ENCODE measurements at regions not wholly inside any gene's neighbourhood (a gene's known extent, or its start where the extent isn't known, plus 50 kb on each side); places are given as distances from the start of the nearest gene placed in this dataset.

DNA sequence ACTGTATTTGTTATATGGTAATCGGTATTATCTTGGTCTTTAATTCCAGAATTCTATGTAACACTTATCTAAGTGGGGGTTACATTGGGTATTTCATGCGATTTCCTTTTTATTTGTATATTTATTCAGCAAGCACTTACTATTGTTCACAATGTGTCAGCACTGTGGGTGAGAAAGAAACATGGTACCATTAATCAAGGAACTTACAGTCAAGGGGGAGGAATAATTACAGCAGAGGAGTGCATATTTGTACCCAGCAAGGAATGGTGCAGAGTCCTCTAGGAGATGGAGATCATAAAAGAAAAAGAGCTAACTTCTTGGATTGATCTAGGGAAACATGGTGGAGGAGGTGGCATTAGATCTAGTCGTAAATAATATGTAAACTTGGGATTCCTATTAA, 117.0 kb upstream of the KCNJ16 start:
- peak in 1 of 3 experiments; percentile 15 for DNase-seq

DNA sequence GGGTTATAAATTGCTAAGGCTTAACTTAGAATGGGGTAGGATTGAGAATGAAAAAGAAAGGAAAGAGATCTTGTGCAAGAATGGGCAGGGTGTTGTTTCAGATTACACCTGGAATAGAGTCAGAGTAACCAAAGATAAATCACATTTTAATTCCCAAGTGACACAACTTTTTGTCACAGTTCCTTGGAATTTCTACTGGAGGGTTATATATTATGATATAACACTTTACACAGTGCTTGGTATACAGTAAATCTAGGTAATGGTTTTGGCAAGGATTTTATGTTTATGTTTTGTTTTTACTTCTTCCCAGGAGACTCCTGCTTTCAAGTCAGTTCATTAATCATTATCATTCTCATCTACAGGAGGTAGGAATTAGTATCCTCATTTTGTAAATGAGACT, 115.7 kb upstream of the KCNJ16 start:
- no peak for DNase-seq

DNA sequence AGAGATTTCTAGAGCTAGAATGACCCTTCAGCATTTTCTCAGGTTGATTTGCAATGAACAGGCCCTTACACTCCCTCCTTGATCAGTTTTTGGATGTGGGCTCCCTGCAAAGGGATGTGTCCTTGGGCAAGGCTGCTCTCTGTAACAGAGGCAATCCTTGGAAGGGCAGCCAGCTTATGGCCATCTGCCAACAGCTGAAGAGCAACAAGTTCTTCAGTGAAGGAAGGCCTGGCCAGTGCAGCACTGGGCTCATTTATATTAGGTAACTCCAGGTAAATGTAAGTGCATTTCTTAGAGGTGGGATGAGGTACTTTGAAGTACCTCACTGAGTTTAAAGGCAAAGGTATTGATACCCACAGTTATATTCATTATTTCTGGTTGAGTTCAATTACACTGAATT, 114.3 kb upstream of the KCNJ16 start:
- DNase-seq, result no peak

DNA sequence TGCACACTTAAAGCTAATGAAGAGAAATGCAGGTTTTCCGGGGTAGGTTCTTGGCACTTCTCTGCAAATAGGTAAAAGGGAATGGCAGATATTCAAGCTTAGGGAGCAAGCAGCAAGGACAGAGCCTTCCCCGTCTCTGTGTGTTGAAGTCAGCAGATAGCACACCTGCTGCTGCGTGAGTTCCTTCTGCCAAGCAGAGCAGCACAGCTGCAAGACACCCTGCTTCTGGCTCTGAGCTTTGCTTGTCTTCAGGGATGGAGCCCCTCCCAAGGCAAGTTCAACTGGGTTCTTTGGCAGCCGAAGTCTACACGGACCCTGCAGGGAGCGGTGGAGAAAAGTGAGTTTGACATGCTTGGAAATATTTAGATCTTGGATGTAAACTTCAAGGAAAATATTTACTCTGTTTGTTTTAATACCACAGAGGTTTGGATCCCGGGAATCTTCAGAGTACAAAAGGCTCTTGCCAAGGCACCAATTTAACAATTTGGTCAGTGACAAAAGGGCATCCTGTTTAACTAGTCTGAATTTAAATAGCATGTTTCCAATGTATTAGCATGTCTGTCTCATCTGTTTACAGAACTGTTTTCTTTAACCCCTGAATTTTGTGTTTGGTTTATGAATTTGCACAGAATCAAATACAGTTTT, 113.4 kb upstream of the KCNJ16 start:
- DNase-seq, result peak in 2 of 3 experiments; percentile 10 to 45

DNA sequence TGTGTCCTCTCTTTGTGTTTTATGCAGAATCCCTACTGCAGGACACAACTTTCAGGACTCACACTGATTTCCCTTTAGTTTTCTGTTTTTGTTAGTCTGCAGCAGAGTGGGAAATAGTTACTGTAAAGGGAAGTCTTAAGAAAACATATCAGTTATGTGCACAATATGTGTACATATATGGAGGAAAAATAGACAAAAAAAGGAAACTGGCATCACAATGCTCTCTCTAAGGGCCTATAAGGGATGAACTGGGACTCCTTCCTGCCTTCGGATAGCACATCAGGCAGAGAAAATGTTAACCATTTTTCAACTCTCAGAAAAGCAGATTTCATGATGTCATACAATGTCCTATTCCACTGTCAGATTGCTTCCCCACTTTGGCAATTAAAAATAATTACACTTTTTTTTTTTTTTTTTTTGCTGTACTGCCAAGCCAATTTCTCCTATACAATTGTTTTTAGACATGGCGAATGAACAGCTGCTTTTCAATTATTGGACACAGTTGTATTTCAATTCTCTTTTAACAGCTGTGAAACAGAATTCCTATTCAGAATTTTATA, 112.5 kb upstream of the KCNJ16 start:
- DNase-seq, result no peak

DNA sequence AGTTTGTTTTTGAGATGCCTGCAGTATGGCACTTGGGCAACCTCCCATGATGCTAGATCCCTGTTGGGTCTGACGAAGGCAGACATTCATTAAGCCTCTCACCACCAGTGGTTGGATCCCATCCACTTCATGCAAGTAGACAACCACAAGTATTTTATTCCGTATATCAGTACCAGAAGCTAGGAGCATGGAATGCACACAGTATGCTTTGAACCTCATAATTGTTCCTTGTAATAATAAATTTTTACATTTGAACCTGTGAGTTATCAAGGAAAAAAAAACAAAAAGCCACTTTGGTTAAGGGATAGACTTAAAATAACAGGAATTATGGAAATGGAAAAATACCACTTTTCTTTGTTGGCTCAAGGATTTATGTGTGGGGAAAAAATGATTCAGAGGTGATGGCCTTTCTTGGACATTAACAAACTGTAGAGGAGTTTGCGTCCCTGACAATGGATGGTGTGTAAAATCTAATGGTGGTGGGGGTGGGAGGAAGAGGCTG, 107.1 kb upstream of the KCNJ16 start:
- DNase-seq, result no peak

DNA sequence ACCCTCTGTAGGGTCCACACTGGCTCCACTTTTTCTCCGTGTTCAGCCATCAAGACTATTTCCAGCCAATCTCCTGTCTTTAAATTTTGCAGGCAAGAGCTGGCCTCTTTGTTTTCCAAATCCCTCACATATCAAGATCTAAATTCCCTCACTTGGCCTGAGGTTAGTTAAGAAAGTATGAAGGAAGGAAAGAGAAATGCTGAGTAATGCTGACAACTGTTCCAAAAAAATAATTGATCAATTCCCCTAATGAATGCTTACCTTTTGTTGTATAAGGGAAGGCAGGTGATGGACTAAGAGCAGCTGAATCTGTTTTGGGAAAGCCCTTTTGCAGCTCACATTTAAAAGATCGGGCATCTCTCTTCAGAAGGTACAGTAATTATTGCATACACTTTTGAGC, 105.1 kb upstream of the KCNJ16 start:
- no peak for DNase-seq

DNA sequence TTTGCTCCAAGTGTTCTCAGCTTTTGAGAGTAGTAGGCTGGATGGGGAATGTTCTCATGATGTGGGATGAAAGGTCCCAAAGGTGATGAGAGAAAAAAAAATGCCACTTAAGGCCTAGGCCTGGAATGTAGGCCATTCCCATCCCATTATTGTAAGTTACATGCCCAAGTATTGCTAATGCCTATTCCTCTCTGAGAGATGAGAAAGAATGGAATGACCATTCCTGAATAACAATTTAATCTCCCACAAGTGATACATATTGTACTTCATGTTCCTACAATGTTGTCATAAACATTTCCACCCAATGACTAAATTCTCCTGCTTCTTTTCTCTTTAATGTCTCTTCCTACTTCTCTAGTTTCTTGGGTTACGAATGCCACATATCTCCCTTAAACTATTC, 102.8 kb upstream of the KCNJ16 start:
- DNase-seq, result no peak

DNA sequence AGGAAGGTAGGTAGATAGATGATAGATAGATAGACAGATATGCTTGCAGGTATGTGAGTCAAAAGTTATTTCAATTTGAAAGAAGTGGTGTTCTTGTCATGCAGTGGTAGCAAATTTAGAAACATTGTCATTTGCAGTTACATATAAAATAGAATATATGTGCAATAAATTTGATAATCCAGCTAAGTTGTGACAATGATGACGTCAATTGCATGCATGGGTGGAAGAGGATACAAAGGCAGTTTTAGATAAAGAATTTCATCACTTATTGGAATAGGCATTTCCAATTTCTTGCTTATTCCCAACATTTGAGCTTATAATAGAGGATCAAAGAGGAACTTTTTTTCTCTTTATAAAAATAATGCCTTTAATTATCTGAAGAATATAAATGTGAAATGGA, 99.2 kb upstream of the KCNJ16 start:
- no peak for DNase-seq

DNA sequence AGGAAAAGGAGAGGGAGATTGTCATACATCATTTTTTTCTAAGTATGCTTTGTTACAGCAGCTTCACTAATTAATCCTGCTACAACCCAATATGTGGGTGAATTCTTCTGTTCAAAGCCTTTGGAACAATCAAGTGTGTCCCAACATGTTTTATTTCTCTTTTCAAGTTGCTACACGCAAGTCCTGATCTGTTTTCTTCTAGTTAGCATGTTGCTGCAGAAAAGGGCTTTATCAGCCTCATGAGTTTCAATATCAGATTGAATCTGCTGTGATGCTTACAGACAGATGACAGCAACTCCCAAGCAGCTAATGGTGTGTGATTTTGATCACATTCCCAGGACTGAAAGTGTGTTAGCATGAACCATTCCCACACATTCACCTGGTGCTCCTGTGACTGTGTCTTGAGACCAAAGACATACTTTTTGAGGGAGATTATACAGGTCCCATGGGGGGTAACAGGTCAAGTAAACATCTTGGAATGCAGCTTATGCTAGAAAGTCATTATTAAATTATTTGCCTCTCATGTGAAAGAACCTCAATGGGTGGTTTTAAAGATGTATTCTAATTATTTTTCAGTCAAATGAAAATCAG, 96.9 kb upstream of the KCNJ16 start:
- no peak for DNase-seq

DNA sequence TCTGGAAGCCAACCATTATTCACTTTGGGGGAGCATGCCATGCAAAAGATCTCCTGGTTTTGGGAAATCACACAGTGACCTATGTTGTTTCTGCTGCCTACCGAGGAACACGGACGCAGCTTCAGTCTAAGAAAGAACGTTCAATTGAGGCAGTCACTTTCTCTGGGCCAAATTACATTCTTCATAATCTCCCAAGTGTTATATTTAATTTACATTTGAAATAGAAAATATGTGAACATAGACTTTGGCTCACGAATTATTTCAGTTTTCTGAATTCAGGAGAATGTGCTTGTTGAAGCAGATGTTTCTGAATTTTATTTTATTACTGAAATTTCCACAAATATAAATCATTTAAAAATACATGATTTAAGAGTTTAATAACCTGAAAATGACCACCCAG, 93.6 kb upstream of the KCNJ16 start:
- no peak for DNase-seq

DNA sequence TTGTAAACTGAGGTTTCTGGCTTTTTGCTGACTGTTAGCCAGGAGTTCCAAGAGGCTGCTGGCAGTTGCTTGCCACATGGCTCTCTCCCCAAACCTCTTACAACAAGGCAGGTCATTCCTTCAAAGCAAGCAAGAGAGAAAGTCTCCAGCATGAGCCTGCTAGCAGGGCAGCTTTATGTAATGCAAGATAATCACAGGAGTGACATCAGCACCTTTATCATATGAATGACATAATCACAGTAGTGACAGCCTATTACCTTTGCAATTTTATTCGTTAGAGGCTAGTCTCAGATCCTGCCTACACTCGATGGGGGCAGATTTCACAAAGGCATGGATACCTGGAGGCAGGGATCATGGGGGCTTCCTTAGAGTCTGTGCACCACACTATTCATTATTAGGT, 79.5 kb upstream of the KCNJ16 start:
- DNase-seq, result no peak

DNA sequence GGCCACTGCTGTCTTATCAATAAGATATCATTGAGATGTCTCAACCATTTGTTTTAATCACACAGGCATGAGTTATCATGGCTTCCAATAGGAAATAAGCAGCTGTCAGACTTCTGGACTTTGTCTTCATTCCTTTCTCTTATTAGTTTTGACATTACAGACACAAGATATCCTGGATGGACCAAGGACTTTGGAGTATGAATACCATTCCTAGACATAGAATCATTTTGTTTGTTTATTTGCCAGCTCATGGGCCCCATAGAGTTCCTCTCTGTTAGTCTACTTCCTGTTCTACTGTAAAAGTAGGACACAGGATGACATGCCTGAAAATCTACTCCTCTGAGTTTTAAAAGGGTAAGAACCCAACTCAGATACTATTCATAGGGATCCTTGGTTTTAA, 77.7 kb upstream of the KCNJ16 start:
- DNase-seq, result no peak

DNA sequence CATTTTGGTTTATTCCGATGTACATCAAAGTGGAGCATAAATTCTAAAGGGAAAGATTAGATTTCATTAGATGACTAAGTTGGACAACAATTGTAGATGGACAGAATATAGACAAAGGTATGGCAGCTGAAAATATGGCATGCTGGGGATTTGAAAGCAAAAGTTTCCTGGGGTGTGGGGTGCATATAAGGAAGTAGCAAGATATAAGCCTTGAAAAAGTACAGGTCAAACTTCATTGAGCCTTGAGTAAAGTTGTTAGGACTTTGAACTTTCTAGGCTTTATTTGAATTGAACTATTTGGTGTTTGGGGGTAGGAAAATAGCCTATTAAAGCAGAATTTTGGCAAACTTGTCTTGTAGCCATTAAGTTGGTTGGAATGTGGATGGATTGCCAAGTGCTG, 75.8 kb upstream of the KCNJ16 start:
- DNase-seq, result no peak

DNA sequence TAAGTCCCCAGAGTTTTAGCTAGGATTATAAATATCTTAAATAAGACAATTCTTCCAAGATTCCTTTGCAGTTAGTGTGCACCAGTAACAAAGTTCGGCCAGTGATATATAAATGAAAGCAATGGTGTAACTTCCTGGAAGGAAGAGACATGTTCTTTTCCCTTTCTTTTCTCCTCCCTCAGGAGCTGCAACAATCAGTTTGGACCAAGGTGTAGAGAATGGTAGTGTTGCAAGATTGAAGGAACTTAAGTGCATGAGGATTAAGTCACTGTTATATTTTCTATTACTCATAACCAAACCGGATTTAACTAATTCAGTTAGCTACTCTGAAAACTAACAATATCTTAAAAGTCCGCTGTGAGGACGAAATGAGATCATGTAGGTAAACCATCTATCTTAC, 68.9 kb upstream of the KCNJ16 start:
- no peak for DNase-seq

DNA sequence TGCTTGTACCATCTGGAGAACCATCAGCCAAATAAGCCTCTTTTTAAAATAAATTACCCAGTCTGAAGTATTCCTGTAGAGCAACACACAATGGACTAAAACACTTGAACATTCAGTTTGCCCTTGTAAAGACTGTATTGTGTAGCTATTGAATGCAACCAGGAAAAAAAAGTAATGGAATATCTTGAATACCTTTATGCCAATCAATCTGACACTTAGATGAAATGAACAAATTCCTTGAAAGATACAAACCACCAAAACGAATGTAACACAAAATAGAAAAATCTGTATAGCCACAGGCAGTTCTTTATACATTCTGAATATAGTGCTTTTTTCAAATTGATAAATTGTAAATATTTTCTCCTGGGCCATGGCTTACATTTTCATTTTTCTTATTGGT, 63.3 kb upstream of the KCNJ16 start:
- DNase-seq, result peak in 1 of 3 experiments; percentile 27

DNA sequence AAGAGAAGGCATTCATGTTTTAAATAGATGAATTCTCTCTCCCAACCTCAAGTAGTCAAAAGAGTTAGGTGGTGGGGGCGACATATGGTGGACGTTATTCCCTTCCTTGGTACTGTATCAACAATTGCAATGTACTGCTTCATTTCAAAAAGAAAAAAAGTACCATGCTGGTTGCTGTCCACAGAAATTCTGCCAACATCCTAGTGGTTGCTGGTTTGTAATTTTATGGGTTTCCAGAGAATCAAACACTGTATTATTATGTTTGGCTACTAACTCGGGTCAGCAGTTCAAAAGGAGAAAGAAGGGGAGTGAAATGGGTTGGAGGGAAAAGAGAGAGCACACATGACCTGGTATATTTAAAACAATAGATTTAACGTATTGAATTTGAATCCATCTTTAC, 61.1 kb upstream of the KCNJ16 start:
- no peak for DNase-seq

DNA sequence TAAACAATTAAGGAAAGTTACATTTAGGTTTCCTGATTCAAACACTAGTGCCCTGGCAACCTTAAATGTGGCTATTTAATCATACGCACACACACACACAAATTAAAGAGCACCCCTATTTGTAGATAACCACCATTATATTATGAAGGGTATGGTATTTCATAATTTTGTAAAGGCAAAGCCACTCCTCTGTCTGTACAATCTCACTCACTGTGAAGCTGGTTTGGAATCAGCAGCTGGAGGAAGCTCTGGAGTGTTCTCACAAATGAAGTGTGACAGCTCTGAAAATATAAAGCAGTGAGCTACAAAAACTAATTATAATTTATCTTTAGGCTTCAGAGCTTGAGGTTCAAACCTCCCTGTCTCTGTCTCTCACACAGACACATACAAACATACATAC, 57.9 kb upstream of the KCNJ16 start:
- DNase-seq, result peak in 2 of 3 experiments; percentile 44 to 86

DNA sequence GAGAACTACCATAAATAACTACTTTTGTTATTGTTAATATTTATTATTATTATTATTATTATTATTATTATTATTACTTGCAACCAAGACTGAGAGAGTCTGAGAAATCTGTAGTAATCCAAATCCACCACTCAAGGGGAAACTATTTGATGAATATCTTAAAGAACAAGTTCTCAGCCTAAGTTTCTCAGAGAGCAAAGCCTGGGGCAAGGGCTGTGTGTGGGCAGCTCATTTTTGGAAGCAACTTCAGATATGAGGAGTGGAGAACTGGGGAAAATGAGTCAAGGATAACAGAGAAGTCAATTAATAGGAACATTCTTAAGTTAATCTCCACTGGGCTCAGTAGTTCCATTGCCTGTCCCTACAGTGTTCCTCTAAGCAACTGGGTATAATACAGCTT, 57.1 kb upstream of the KCNJ16 start:
- no peak for DNase-seq

DNA sequence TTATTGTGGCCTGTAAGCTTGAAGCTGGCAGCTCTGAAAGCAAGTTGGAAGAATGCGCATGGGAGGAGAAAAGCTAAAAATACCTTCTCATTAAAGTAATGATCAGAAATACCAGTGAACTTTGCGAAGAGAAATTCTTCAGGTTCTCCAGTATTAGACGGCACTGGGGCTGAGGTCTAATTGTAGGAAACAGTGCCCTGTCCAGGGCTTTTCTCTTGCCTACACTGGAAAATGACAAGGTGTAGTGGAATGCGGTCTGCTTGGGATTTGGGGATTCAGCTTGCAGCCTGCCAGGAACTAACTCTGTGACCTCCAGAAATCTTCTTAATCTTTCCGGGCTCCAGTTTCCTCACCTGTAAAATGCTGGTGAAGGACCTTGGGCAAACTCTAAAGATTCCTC, 53.3 kb upstream of the KCNJ16 start:
- DNase-seq, result no peak

DNA sequence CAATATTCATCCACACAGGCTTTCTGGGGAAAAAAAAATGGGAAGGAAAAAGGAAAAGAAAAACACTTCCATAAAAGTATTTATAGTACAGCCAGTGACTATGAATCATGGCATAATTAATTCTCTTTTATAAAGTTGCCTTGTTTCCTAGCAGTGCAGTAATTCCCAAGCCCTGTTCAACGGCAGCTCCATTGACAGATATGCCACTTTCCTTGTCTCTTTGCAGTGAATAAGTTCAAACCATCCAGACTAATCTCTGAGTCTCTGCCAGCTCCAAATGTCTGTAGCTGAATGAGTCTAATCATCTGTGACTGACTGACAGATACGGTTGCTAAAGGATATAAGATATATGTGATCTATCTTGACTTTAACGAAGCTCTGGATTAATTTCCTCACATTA, 52.9 kb upstream of the KCNJ16 start:
- DNase-seq, result no peak

DNA sequence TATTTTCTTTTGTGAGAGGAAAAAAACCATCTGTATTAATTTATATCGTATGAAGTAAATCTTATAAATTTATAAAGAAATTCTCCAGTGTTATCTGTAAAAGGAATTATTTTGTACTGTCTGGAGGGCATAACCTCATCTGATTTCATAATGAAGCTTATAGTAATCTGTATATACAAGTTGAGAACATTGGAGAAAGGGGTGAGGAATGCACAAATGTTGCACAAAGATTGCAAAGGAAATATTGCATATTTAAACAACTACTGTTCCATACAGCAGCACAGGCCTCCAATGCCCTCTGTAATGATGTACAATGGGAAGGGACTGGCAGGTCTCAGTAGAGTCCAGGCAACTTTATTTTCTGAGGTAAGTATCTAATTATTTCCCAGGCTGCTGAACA, 50.8 kb upstream of the KCNJ16 start:
- DNase-seq, result no peak

All from NCI-H1417 (cell line).